Cerebellar cortex (tissue), 1 donor: ENCODE measurements at regions not wholly inside any gene's neighbourhood (a gene's known extent, or its start where the extent isn't known, plus 50 kb on each side); places are given as distances from the start of the nearest gene placed in this dataset.
A peak's percentile ranks its signal among the peaks of the same experiment; 100 is the strongest.

Experiments
- DNase-seq: peaks from one replicate; pipeline ENCODE4 v3.0.0-alpha.2; 2015; ENCODE audit warnings: low spot score

- no peak for DNase-seq
Measured at GRCh38 chr10:47104786-47105385, 193.7 kb downstream of the PTPN20 start.

- no peak for DNase-seq
Measured at GRCh38 chr10:47107007-47107747, 192.8 kb upstream of the GDF10 start.

- no peak for DNase-seq
Measured at GRCh38 chr10:47109906-47110305, 190.1 kb upstream of the GDF10 start.

GRCh38 chr10:47111329-47111862 is 188.6 kb upstream of the GDF10 start:
- no peak for DNase-seq

- DNase-seq = no peak
Measured at GRCh38 chr10:47112612-47113011, 187.4 kb upstream of the GDF10 start.

- DNase-seq = no peak
Measured at GRCh38 chr10:47113907-47114500, 186.0 kb upstream of the GDF10 start.

GRCh38 chr10:47114680-47115186 is 185.3 kb upstream of the GDF10 start:
- DNase-seq = no peak

- no peak for DNase-seq
Measured at GRCh38 chr10:47115322-47115721, 184.7 kb upstream of the GDF10 start.

GRCh38 chr10:47116445-47116844 is 183.6 kb upstream of the GDF10 start:
- DNase-seq = no peak

- DNase-seq = no peak
Measured at GRCh38 chr10:47118326-47118725, 181.7 kb upstream of the GDF10 start.

GRCh38 chr10:47121336-47121735 is 178.7 kb upstream of the GDF10 start:
- no peak for DNase-seq

- DNase-seq = no peak
Measured at GRCh38 chr10:47123716-47124288, 176.2 kb upstream of the GDF10 start.

GRCh38 chr10:47127188-47127785 is 172.7 kb upstream of the GDF10 start:
- DNase-seq = no peak

GRCh38 chr10:47130491-47130890 is 169.5 kb upstream of the GDF10 start:
- no peak for DNase-seq

GRCh38 chr10:47133871-47134570 is 166.0 kb upstream of the GDF10 start:
- DNase-seq = no peak

- DNase-seq = peak; percentile 6
Measured at GRCh38 chr10:47136866-47137265, 163.1 kb upstream of the GDF10 start.

- DNase-seq = no peak
Measured at GRCh38 chr10:47137311-47137851, 162.6 kb upstream of the GDF10 start.

- no peak for DNase-seq
Measured at GRCh38 chr10:47139121-47139520, 160.9 kb upstream of the GDF10 start.

GRCh38 chr10:47140761-47141348 is 159.1 kb upstream of the GDF10 start:
- no peak for DNase-seq

GRCh38 chr10:47141349-47141748 is 158.6 kb upstream of the GDF10 start:
- DNase-seq = no peak

GRCh38 chr10:47143072-47143471 is 156.9 kb upstream of the GDF10 start:
- no peak for DNase-seq
